GM18499 (cell line): ENCODE measurements at regions not wholly inside any gene's neighbourhood (a gene's known extent, or its start where the extent isn't known, plus 50 kb on each side); places are given as distances from the start of the nearest gene placed in this dataset.

Experiments used
- ATAC-seq: cut with Tn5 transposase; IDR thresholded peaks from one replicate; pipeline ENCODE4 v1.9.1; 2021; ENCODE audit warnings: moderate number of reproducible peaks; ENCODE audit not compliant: insufficient read depth, unreplicated experiment

GRCh38 chr12:97394657-97395056 is 67.9 kb upstream of the RMST start:
- ATAC-seq: no peak

GRCh38 chr12:97397008-97397407 is 65.6 kb upstream of the RMST start:
- ATAC-seq: no peak

- no peak for ATAC-seq
Observed at GRCh38 chr12:97398704-97399103, 63.9 kb upstream of the RMST start.

GRCh38 chr12:97404093-97404492 is 58.5 kb upstream of the RMST start:
- peak; percentile 34 for ATAC-seq

- ATAC-seq: peak; percentile 78
Observed at GRCh38 chr12:97404543-97404942, 58.1 kb upstream of the RMST start.

- no peak for ATAC-seq
Observed at GRCh38 chr12:97408363-97408762, 54.2 kb upstream of the RMST start.

- ATAC-seq: no peak
Observed at GRCh38 chr12:97411341-97411740, 51.3 kb upstream of the RMST start.
